ENCODE measurements at regions not wholly inside any gene's neighbourhood (a gene's known extent, or its start where the extent isn't known, plus 50 kb on each side); places are given as distances from the start of the nearest gene placed in this dataset.

DNA sequence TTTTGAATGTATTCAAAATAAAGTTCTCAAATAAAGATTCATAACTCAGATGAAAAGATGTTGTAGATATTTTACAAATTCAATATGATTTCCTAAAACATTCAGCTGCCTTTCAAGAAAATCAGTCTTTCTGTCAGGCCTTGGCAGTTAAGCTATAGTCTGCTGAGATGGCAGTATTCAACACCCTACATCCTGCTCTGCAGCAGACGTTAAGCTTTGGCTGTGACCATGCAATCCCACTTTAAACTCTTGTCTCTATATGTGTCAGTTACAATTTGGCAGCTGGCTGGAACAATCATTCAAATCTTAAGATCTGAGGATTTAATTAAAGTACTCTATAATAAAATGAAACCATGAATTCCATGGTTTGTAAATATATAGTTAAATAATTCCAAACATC, 567.3 kb upstream of the ZNF804A start:
- Histone ChIP-seq H3K27ac (replicated peaks) (no peak overlapping the region), H3K4me1 (peaks cover 8% of the 10 kb centered on the region), H3K4me3 (no peak overlapping the region), H3K9me3 (replicated peaks) (no peaks in the 10 kb centered on the region), H3K27me3 (ENCODE audit: low read depth) (no peaks in the 10 kb centered on the region), H3K36me3 (no peaks in the 10 kb centered on the region)
- intact Hi-C loops (cut with micrococcal nuclease): no loop called here
- DNase-seq: no peak
- no peak for TF ChIP-seq CTCF (IDR thresholded peaks at IDR 0.05; ENCODE audit: borderline replicate concordance)

DNA sequence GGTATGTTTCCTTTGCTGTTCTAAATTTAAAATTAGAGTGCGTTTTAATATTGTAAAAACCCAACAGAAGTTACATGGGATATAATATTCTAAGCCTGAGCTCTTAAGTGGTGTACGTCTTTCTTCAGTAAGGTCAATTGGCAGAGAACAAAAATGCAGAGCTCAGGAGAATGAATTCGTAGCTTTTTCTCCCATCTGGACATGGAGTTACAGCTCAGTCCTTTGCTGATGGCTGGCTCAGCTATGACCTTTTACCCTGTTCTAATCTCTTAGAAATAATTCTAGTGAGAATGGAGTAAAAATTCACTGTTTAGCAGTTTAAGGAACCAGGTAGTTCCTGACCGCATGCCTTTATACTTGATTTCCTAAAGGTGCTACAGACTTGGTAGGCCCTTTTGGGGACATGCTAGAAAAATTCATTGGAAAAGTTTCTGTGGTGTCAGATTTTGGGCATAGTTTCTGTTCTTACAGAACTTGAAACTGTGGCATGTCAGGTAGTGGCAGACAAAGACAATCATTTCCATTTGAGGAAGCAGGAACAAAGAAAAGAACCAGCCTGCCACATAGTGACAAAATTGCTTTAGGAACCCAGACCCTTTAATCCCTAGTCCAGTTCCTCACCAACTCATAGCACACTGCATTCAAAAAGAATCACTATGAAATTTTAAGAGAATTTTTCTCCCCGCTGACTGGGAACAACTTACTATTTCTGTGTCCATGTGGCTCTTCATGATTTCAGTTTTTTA, 566.8 kb upstream of the ZNF804A start:
- intact Hi-C loops (cut with micrococcal nuclease): no loop called here
- H3K9me3 ChIP-seq (replicated peaks): no peaks in the 10 kb centered on the region
- H3K27ac ChIP-seq (replicated peaks): no peak overlapping the region
- TF ChIP-seq CTCF (IDR thresholded peaks at IDR 0.05; ENCODE audit: borderline replicate concordance): no peak
- no peak overlapping the region for H3K4me3 ChIP-seq
- no peaks in the 10 kb centered on the region for H3K27me3 ChIP-seq (ENCODE audit: low read depth)
- no peaks in the 10 kb centered on the region for H3K36me3 ChIP-seq
- no peak for DNase-seq
- peaks cover 8% of the 10 kb centered on the region for H3K4me1 ChIP-seq

DNA sequence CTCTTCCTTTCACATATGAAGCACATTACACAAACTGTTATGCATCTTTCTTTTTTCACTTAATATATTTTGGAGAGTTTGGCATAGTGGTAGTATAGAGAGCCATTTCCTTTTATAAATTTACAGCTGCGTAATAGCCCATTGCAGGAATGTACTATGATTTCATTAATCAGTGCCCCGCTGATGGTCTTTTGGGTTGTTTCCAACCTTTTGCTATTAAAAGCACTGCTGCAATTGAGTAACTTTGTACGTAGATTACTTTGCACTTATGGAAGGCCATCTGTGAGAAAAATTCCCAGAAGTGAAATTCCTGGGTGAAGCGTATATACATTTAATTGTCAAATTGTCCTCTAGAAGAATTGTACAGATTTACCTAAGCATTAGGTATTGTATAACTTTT, 565.3 kb upstream of the ZNF804A start:
- Histone ChIP-seq H3K27ac (replicated peaks) (no peak overlapping the region), H3K4me3 (no peak overlapping the region), H3K27me3 (ENCODE audit: low read depth) (no peaks in the 10 kb centered on the region), H3K9me3 (replicated peaks) (no peaks in the 10 kb centered on the region), H3K36me3 (no peaks in the 10 kb centered on the region), H3K4me1 (peaks cover 8% of the 10 kb centered on the region)
- no peak for TF ChIP-seq CTCF (IDR thresholded peaks at IDR 0.05; ENCODE audit: borderline replicate concordance)
- intact Hi-C loops (cut with micrococcal nuclease): no loop called here
- DNase-seq: no peak

GRCh38 chr2:184037273-184037672, 561.1 kb upstream of the ZNF804A start:
- DNase-seq: no peak
- no peak for TF ChIP-seq CTCF (IDR thresholded peaks at IDR 0.05; ENCODE audit: borderline replicate concordance)
- intact Hi-C loops (cut with micrococcal nuclease): no loop called here
- Histone ChIP-seq H3K4me3 (no peak overlapping the region), H3K9me3 (replicated peaks) (no peaks in the 10 kb centered on the region), H3K4me1 (peaks cover 8% of the 10 kb centered on the region), H3K36me3 (no peaks in the 10 kb centered on the region), H3K27me3 (ENCODE audit: low read depth) (no peaks in the 10 kb centered on the region), H3K27ac (replicated peaks) (no peak overlapping the region)

GRCh38 chr2:184039493-184039892, 558.8 kb upstream of the ZNF804A start:
- no peaks in the 10 kb centered on the region for H3K27me3 ChIP-seq (ENCODE audit: low read depth)
- H3K27ac ChIP-seq (replicated peaks): no peak overlapping the region
- no peaks in the 10 kb centered on the region for H3K36me3 ChIP-seq
- DNase-seq: no peak
- no peaks in the 10 kb centered on the region for H3K4me1 ChIP-seq
- intact Hi-C loops (cut with micrococcal nuclease): no loop called here
- no peak for TF ChIP-seq CTCF (IDR thresholded peaks at IDR 0.05; ENCODE audit: borderline replicate concordance)
- H3K9me3 ChIP-seq (replicated peaks): no peaks in the 10 kb centered on the region
- H3K4me3 ChIP-seq: no peak overlapping the region

Data from left ventricle myocardium inferior (tissue), 1 donor.